ENCODE measurements at regions not wholly inside any gene's neighbourhood (a gene's known extent, or its start where the extent isn't known, plus 50 kb on each side); places are given as distances from the start of the nearest gene placed in this dataset.
A peak's percentile ranks its signal among the peaks of the same experiment; 100 is the strongest.

GRCh38 chr22:27196606-27197005, 539.2 kb downstream of the MIAT start:
- Histone ChIP-seq H4K8ac (ENCODE audit: low read depth, low read length) (no peak overlapping the region), H3K36me3 (replicated peaks in 1 of 2; ENCODE audit: control insufficient read depth in 2 of 2, insufficient read depth in 2 of 2, low read length in 2 of 2) (no peaks in the 10 kb centered on the region), H3K27me3 (ENCODE audit: control insufficient read depth in 3 of 3, insufficient read depth in 3 of 3, low read depth in 1 of 3, low read length in 3 of 3) (no peaks in the 10 kb centered on the region), H3K9me3 (replicated peaks in 1 of 2; ENCODE audit: control insufficient read depth in 2 of 2, insufficient read depth in 1 of 2, low read depth in 1 of 2, low read length in 2 of 2) (peaks cover 0 to 1% of the 10 kb centered on the region in 2 donors), H2AFZ (ENCODE audit: low read length) (no peak overlapping the region), H2BK15ac (ENCODE audit: low read length) (no peak overlapping the region), H3K14ac (ENCODE audit: low read length) (no peak overlapping the region), H2AK5ac (ENCODE audit: low read depth, low read length) (no peak overlapping the region), H3K23ac (ENCODE audit: low read depth, low read length, poor library complexity) (no peak overlapping the region), H3K4me2 (ENCODE audit: insufficient read depth, low read length, poor library complexity, severe bottlenecking) (no peak overlapping the region), H3K9ac (ENCODE audit: low read depth, low read length, poor library complexity) (no peak overlapping the region), H3K4ac (ENCODE audit: low read length) (no peak overlapping the region), H3K79me1 (ENCODE audit: low read depth, low read length) (no peaks in the 10 kb centered on the region), H2BK5ac (ENCODE audit: low read length) (no peak overlapping the region), H2BK12ac (ENCODE audit: low read length) (no peak overlapping the region), H3K18ac (ENCODE audit: low read length) (no peak overlapping the region), H3K4me1 (ENCODE audit: control insufficient read depth in 2 of 2, insufficient read depth in 1 of 2, low read depth in 1 of 2, low read length in 2 of 2) (peaks cover 6 to 9% of the 10 kb centered on the region in 2 donors), H2BK120ac (ENCODE audit: low read depth, low read length) (no peak overlapping the region), H3K27ac (replicated peaks; ENCODE audit: low read length) (no peak overlapping the region), H3K4me3 (ENCODE audit: low read length in 2 of 2) (no peak overlapping the region), H4K91ac (ENCODE audit: low read depth, low read length, poor library complexity) (no peak overlapping the region)
- no peak for DNase-seq (ENCODE audit: low spot score)
- whole genome bisulfite sequencing, 2 donors (ENCODE audit: extremely low coverage in 2 of 2, insufficient read length in 2 of 2, insufficient replicate concordance in 1 of 2), result no CpG with 5 or more reads among the region's 4 CpGs

- no peak for DNase-seq (ENCODE audit: low spot score)
- Histone ChIP-seq H3K4ac (ENCODE audit: low read length) (no peak overlapping the region), H3K18ac (ENCODE audit: low read length) (no peak overlapping the region), H2BK5ac (ENCODE audit: low read length) (no peak overlapping the region), H2AK5ac (ENCODE audit: low read depth, low read length) (no peak overlapping the region), H4K91ac (ENCODE audit: low read depth, low read length, poor library complexity) (no peak overlapping the region), H2AFZ (ENCODE audit: low read length) (no peak overlapping the region), H3K79me1 (ENCODE audit: low read depth, low read length) (no peaks in the 10 kb centered on the region), H2BK120ac (ENCODE audit: low read depth, low read length) (no peak overlapping the region), H3K27me3 (ENCODE audit: control insufficient read depth in 3 of 3, insufficient read depth in 3 of 3, low read depth in 1 of 3, low read length in 3 of 3) (no peaks in the 10 kb centered on the region), H2BK15ac (ENCODE audit: low read length) (no peak overlapping the region), H4K8ac (ENCODE audit: low read depth, low read length) (no peak overlapping the region), H3K23ac (ENCODE audit: low read depth, low read length, poor library complexity) (no peak overlapping the region), H2BK12ac (ENCODE audit: low read length) (no peak overlapping the region), H3K9me3 (replicated peaks in 1 of 2; ENCODE audit: control insufficient read depth in 2 of 2, insufficient read depth in 1 of 2, low read depth in 1 of 2, low read length in 2 of 2) (no peaks in the 10 kb centered on the region), H3K9ac (ENCODE audit: low read depth, low read length, poor library complexity) (no peak overlapping the region), H3K14ac (ENCODE audit: low read length) (no peak overlapping the region), H3K4me3 (ENCODE audit: low read length in 2 of 2) (no peak overlapping the region), H3K4me1 (ENCODE audit: control insufficient read depth in 2 of 2, insufficient read depth in 1 of 2, low read depth in 1 of 2, low read length in 2 of 2) (peaks cover 10 to 12% of the 10 kb centered on the region in 2 donors), H3K27ac (replicated peaks; ENCODE audit: low read length) (no peak overlapping the region), H3K4me2 (ENCODE audit: insufficient read depth, low read length, poor library complexity, severe bottlenecking) (no peak overlapping the region), H3K36me3 (replicated peaks in 1 of 2; ENCODE audit: control insufficient read depth in 2 of 2, insufficient read depth in 2 of 2, low read length in 2 of 2) (no peaks in the 10 kb centered on the region)
- no CpG with 5 or more reads among the region's 4 CpGs for WGBS, 2 donors (ENCODE audit: extremely low coverage in 2 of 2, insufficient read length in 2 of 2, insufficient replicate concordance in 1 of 2)
Observed at GRCh38 chr22:27197052-27197451, 539.7 kb downstream of the MIAT start.

DNA sequence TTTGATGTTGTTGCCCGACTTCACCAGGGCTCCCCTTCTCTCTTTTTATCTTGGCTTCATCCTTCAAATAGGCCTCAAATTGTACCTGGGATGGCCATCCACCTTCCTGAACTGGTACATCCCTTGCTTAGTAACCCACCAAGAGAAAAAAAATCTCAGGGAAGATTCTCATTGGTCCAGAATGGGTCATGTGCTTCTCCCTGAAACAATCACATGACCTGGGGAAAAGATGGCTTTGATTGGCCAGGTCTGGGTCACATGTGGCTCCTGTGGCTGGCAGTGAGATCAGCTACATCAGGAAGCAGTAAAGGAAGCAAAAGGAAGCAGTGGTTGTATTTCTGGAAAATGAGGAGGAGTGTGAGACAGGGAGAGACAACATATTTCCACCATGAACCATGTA, 540.2 kb downstream of the MIAT start:
- no peak overlapping the region for H3K27ac ChIP-seq (replicated peaks; ENCODE audit: low read length)
- H3K9me3 ChIP-seq (replicated peaks in 1 of 2; ENCODE audit: control insufficient read depth in 2 of 2, insufficient read depth in 1 of 2, low read depth in 1 of 2, low read length in 2 of 2), result no peaks in the 10 kb centered on the region
- H3K4me2 ChIP-seq (ENCODE audit: insufficient read depth, low read length, poor library complexity, severe bottlenecking), result no peak overlapping the region
- H4K91ac ChIP-seq (ENCODE audit: low read depth, low read length, poor library complexity), result no peak overlapping the region
- peaks cover 12% of the 10 kb centered on the region in 2 donors for H3K4me1 ChIP-seq (ENCODE audit: control insufficient read depth in 2 of 2, insufficient read depth in 1 of 2, low read depth in 1 of 2, low read length in 2 of 2)
- peak overlapping the region; percentile 16 for H2AFZ ChIP-seq (ENCODE audit: low read length)
- no peak overlapping the region for H3K23ac ChIP-seq (ENCODE audit: low read depth, low read length, poor library complexity)
- no peak overlapping the region for H3K18ac ChIP-seq (ENCODE audit: low read length)
- H3K4me3 ChIP-seq (ENCODE audit: low read length in 2 of 2), result no peak overlapping the region
- H2BK120ac ChIP-seq (ENCODE audit: low read depth, low read length), result no peak overlapping the region
- no peak for DNase-seq (ENCODE audit: low spot score)
- no peaks in the 10 kb centered on the region for H3K27me3 ChIP-seq (ENCODE audit: control insufficient read depth in 3 of 3, insufficient read depth in 3 of 3, low read depth in 1 of 3, low read length in 3 of 3)
- H2BK15ac ChIP-seq (ENCODE audit: low read length), result no peak overlapping the region
- H2AK5ac ChIP-seq (ENCODE audit: low read depth, low read length), result no peak overlapping the region
- H4K8ac ChIP-seq (ENCODE audit: low read depth, low read length), result no peak overlapping the region
- no peak overlapping the region for H3K14ac ChIP-seq (ENCODE audit: low read length)
- H2BK12ac ChIP-seq (ENCODE audit: low read length), result no peak overlapping the region
- no peaks in the 10 kb centered on the region for H3K79me1 ChIP-seq (ENCODE audit: low read depth, low read length)
- no CpG with 5 or more reads among the region's 1 CpG for WGBS, 2 donors (ENCODE audit: extremely low coverage in 2 of 2, insufficient read length in 2 of 2, insufficient replicate concordance in 1 of 2)
- H2BK5ac ChIP-seq (ENCODE audit: low read length), result no peak overlapping the region
- no peaks in the 10 kb centered on the region for H3K36me3 ChIP-seq (replicated peaks in 1 of 2; ENCODE audit: control insufficient read depth in 2 of 2, insufficient read depth in 2 of 2, low read length in 2 of 2)
- H3K4ac ChIP-seq (ENCODE audit: low read length), result no peak overlapping the region
- H3K9ac ChIP-seq (ENCODE audit: low read depth, low read length, poor library complexity), result no peak overlapping the region

DNA sequence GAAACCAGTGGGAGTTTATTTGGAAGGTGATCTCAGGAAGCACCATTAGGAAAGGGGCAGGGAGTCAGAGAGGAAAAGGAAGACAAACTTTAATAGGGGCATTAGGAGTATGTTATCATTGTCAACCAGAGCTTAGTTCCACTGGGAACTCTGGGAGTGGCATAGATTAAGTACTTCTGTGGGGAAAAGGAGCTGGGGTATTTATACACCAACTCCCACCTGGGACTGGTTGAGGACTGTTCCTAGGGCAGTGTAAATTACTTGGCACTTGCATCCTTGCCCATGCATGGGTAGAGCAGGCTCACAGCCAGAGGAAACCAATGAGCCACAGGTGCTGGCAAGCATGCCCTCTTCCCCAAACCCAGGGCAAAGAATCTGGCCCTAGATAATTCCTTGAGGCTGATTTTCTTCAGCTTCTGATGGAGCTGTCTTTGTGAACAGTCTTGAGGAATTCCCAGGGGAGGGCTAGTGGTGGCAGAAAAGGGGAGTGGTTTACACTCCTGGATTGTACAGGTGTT, 541.2 kb downstream of the MIAT start:
- no peaks in the 10 kb centered on the region for H3K9me3 ChIP-seq (replicated peaks in 1 of 2; ENCODE audit: control insufficient read depth in 2 of 2, insufficient read depth in 1 of 2, low read depth in 1 of 2, low read length in 2 of 2)
- no peak overlapping the region for H3K4me3 ChIP-seq (ENCODE audit: low read length in 2 of 2)
- H3K18ac ChIP-seq (ENCODE audit: low read length), result peak overlapping the region; percentile 0

More for the DNA sequence above, 541.2 kb downstream of the MIAT start:
- no peak overlapping the region for H3K9ac ChIP-seq (ENCODE audit: low read depth, low read length, poor library complexity)
- H3K27me3 ChIP-seq (ENCODE audit: control insufficient read depth in 3 of 3, insufficient read depth in 3 of 3, low read depth in 1 of 3, low read length in 3 of 3), result no peaks in the 10 kb centered on the region
- H4K91ac ChIP-seq (ENCODE audit: low read depth, low read length, poor library complexity), result no peak overlapping the region
- no peak overlapping the region for H3K4me2 ChIP-seq (ENCODE audit: insufficient read depth, low read length, poor library complexity, severe bottlenecking)
- peak overlapping the region; percentile 50 for H2BK15ac ChIP-seq (ENCODE audit: low read length)
- no peak overlapping the region for H3K27ac ChIP-seq (replicated peaks; ENCODE audit: low read length)
- no peaks in the 10 kb centered on the region for H3K79me1 ChIP-seq (ENCODE audit: low read depth, low read length)
- no peak overlapping the region for H3K23ac ChIP-seq (ENCODE audit: low read depth, low read length, poor library complexity)
- no peaks in the 10 kb centered on the region for H3K36me3 ChIP-seq (replicated peaks in 1 of 2; ENCODE audit: control insufficient read depth in 2 of 2, insufficient read depth in 2 of 2, low read length in 2 of 2)
- no peak overlapping the region for H2AFZ ChIP-seq (ENCODE audit: low read length)
- no peak overlapping the region for H4K8ac ChIP-seq (ENCODE audit: low read depth, low read length)
- peaks cover 16 to 19% of the 10 kb centered on the region in 2 donors for H3K4me1 ChIP-seq (ENCODE audit: control insufficient read depth in 2 of 2, insufficient read depth in 1 of 2, low read depth in 1 of 2, low read length in 2 of 2)
- H2BK5ac ChIP-seq (ENCODE audit: low read length), result no peak overlapping the region
- H3K14ac ChIP-seq (ENCODE audit: low read length), result no peak overlapping the region
- no peak overlapping the region for H2BK120ac ChIP-seq (ENCODE audit: low read depth, low read length)
- H2BK12ac ChIP-seq (ENCODE audit: low read length), result no peak overlapping the region
- DNase-seq (ENCODE audit: low spot score), result no peak
- no peak overlapping the region for H3K4ac ChIP-seq (ENCODE audit: low read length)
- H2AK5ac ChIP-seq (ENCODE audit: low read depth, low read length), result no peak overlapping the region

Data from neuronal stem cell (in vitro differentiated cells).